Caki2 (cell line): ENCODE measurements at regions not wholly inside any gene's neighbourhood (a gene's known extent, or its start where the extent isn't known, plus 50 kb on each side); places are given as distances from the start of the nearest gene placed in this dataset.
"Not testable (repeated sequence)": the region's sequence is repeated elsewhere in the genome, so short reads cannot be mapped to it uniquely, and the experiment has no call there.

Experiments used
- DNase-seq: peaks from one replicate; pipeline ENCODE4 v3.0.0-alpha.2; 2015; ENCODE audit warnings: low read depth
- in situ Hi-C: cut with HindIII; loops from 2 replicates; pipeline ENCODE4 v1.10.0; 2016; ENCODE audit warnings: low sequenced_read_pairs, low pct_unique_long_range_greater_than_20kb, mixed read lengths

- in situ Hi-C loops: no loop called here
- no peak for DNase-seq
These were observed 125.7 kb upstream of the DPP10 start for GRCh38 chr2:114316532-114317300.

GRCh38 chr2:114330594-114330993 is 111.8 kb upstream of the DPP10 start:
- in situ Hi-C loops: no loop called here

GRCh38 chr2:114331934-114332333 is 110.5 kb upstream of the DPP10 start:
- in situ Hi-C loops: no loop called here
- no peak for DNase-seq

More at GRCh38 chr2:114330594-114330993, 111.8 kb upstream of the DPP10 start:
- no peak for DNase-seq

- in situ Hi-C loops: no loop called here
- DNase-seq: no peak
These were observed 97.2 kb upstream of the DPP10 start for GRCh38 chr2:114345246-114345645.

GRCh38 chr2:114346658-114347057 is 95.8 kb upstream of the DPP10 start:
- DNase-seq: no peak
- in situ Hi-C loops: no loop called here

- in situ Hi-C loops: no loop called here
- no peak for DNase-seq
These were observed 92.2 kb upstream of the DPP10 start for GRCh38 chr2:114350186-114350725.

- DNase-seq: no peak
- in situ Hi-C loops: no loop called here
These were observed 89.5 kb upstream of the DPP10 start for GRCh38 chr2:114352988-114353387.

GRCh38 chr2:114354199-114354598 is 88.2 kb upstream of the DPP10 start:
- in situ Hi-C loops: no loop called here
- no peak for DNase-seq

- no peak for DNase-seq
- in situ Hi-C loops: no loop called here
These were observed 73.7 kb upstream of the DPP10 start for GRCh38 chr2:114368705-114369104.

- in situ Hi-C loops, DNase-seq: not testable (repeated sequence)
These were observed 70.7 kb upstream of the DPP10 start for GRCh38 chr2:114371721-114372120.

GRCh38 chr2:114373591-114373990 is 68.8 kb upstream of the DPP10 start:
- in situ Hi-C loops: no loop called here
- DNase-seq: no peak

GRCh38 chr2:114384441-114384840 is 58.0 kb upstream of the DPP10 start:
- DNase-seq: no peak
- in situ Hi-C loops: no loop called here

GRCh38 chr2:114389021-114389420 is 53.4 kb upstream of the DPP10 start:
- in situ Hi-C loops: no loop called here
- DNase-seq: no peak
